Choroid plexus epithelial cell (primary cell): ENCODE measurements at regions not wholly inside any gene's neighbourhood (a gene's known extent, or its start where the extent isn't known, plus 50 kb on each side); places are given as distances from the start of the nearest gene placed in this dataset.

Experiments
- DNase-seq: peaks from one replicate; pipeline ENCODE4 v3.0.0-alpha.2; 2010; ENCODE audit warnings: low read depth
- H3K4me3 ChIP-seq: 2 replicates; pipeline ENCODE4 v1.5.1; 2011; ENCODE audit warnings: low read depth, mild to moderate bottlenecking, control low read depth, low read length, moderate library complexity
- TF ChIP-seq, protein P1 (sequence below): conservative IDR thresholded peaks from 2 replicates; pipeline ENCODE4 v1.5.1; 2011; ENCODE audit warnings: low read depth, mild to moderate bottlenecking, control low read depth, inconsistent platforms, low read length, moderate library complexity

DNA sequence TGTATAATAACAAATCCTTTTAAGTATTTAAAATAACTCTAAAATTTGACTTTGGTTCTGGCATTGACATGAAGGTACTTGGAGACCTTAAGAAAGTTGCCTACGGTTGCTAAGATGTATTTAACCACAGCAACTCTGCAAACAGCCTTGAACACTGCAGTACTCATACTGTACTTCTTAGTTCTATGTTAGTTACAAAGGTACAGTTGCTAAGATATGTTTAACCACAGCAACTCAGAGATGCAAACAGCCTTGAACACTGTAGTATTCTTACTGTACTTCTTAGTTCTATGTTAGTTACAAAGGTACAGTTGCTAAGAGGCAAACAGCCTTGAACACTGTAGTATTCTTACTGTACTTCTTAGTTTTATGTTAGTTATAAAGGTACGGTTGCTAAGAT, 268.3 kb upstream of the MIR17HG start:
- H3K4me3 ChIP-seq, result no peak overlapping the region
- no peak for DNase-seq
- TF ChIP-seq, protein P1, sequence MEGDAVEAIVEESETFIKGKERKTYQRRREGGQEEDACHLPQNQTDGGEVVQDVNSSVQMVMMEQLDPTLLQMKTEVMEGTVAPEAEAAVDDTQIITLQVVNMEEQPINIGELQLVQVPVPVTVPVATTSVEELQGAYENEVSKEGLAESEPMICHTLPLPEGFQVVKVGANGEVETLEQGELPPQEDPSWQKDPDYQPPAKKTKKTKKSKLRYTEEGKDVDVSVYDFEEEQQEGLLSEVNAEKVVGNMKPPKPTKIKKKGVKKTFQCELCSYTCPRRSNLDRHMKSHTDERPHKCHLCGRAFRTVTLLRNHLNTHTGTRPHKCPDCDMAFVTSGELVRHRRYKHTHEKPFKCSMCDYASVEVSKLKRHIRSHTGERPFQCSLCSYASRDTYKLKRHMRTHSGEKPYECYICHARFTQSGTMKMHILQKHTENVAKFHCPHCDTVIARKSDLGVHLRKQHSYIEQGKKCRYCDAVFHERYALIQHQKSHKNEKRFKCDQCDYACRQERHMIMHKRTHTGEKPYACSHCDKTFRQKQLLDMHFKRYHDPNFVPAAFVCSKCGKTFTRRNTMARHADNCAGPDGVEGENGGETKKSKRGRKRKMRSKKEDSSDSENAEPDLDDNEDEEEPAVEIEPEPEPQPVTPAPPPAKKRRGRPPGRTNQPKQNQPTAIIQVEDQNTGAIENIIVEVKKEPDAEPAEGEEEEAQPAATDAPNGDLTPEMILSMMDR, result no peak

DNA sequence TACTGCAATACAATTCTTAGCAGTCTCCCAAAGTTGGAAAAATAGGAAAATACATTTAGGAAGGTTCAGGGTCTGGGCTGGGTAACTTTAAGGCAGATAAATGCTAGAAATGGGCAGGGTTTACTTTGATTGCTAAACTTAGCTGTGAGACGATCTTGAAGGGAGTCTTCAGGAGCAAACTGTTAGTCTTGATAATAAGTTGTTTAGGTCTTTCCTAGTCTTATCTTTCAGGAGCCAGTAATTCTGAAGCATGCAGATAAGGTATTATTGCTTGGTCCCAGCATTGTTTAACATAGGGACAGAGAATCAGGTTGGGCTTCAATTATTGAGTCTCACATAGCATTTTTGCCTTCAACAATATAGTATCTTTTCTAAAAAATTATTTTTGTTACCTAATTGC, 262.4 kb upstream of the MIR17HG start:
- no peak for DNase-seq
- TF ChIP-seq, protein P1, result no peak
- H3K4me3 ChIP-seq, result no peak overlapping the region

DNA sequence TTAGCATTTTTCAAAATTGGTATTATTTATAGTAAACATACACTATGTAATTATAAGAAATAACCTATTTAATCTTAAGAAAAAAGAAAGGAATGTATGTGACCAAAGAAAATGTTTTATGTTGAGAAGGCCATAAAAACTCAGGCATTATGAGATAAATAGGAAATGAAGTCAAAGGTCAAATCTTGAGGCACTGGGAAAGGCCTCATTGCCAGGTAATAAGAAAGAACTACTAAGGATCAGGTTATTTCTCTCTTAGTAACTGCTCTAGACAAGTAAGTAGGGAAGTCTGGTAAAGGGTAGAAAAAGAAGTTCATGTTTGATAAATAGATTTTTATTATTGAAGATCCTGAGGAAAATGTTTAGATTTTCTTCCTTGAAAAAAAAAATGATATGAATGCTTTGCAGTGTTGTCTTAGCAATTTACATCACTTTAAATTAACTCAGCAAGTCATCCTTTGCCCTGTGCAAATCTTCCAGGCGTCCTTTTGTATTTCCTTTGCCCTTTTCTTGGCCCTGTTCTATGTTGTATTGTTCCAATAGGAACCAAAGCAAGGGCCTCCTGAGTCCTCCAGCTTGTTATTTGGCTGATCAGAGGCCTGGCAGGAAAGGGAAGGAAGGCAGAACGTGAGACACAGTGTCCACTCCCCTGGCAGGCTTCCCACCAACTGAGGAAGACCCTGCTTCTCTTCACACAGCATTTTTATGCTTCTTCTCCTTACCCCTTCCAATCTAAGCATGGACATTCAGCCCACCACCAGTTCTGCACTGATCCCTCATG, 260.4 kb upstream of the MIR17HG start:
- TF ChIP-seq, protein P1, result no peak
- no peak for DNase-seq
- H3K4me3 ChIP-seq, result no peak overlapping the region

DNA sequence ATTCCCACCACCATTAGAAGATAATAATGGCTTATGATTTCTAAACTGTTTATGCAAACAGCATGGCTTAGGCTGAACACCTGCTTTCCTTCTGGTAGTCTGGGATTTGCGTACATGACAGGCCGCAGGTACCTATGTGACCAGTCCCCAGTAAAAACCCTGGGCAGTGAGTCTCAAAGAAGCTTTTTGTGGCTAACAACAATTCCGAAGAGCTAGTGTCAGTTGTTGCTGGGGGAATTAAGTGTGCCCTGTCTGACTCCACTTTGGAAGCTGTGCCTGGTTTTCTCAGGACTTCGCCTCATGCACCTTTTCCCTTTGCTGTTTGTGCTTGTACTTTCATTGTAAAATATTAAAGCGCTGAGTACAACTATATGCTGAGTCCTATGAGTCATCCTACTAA, 250.2 kb upstream of the MIR17HG start:
- TF ChIP-seq, protein P1, result no peak
- no peak for DNase-seq
- no peak overlapping the region for H3K4me3 ChIP-seq

DNA sequence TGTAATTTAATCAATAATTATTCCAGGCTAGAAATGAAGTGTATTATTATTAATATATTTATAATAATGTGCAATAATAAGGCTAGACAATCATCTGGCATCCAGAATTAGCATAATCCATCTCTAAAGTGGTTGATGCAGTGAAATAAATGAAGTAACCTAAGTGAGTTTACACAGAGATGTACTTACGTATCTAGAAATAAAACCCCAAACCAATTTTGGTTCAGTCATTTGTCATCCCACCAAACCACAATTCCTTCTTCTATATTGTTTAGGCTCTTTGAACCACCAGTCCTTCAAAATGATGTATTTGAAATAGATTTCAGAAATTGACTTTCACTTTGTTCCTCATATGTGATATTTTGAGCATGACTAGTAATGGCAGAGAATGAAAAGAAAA, 247.6 kb upstream of the MIR17HG start:
- no peak for DNase-seq
- no peak overlapping the region for H3K4me3 ChIP-seq
- TF ChIP-seq, protein P1, result no peak

DNA sequence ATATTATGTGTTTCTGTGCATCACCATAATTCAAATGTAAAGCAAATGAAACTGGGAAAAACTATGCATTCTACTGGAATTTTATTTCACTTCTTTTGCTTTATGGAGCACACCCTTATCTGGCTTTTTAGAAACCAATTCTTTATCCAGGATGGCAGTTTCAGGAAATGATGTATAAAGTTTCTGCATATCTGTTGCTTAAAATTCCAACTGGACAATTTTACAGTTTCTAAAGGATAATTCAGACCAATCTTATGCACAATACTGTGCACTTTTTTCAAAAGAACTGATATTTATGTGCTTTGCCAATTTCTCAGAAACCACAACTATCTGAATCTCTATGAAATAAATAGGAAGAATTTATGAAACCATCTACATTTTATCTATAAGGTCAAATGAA, 246.5 kb upstream of the MIR17HG start:
- DNase-seq, result no peak
- TF ChIP-seq, protein P1, result no peak
- H3K4me3 ChIP-seq, result no peak overlapping the region

DNA sequence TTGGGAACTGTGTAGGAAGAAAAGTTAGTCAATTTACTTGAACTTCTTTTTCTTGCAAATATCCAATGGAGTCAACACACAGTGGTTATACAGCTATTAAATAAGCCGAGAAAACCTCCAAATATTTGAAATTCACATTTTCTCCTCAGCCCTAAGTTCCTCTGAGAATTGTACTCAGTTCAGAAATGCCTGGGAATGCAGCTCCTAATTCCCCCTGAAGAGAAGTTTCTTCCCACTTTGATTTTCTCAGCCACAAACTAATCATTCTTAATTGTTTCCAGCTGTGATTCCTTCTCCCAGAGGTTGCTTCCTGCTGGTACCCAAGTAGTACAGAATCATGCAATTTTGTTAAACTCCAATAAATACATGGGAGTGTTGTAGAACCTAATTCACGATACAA, 246.1 kb upstream of the MIR17HG start:
- DNase-seq, result no peak
- TF ChIP-seq, protein P1, result no peak
- no peak overlapping the region for H3K4me3 ChIP-seq
